Retinal pigment epithelial cell (primary cell): ENCODE measurements at regions not wholly inside any gene's neighbourhood (a gene's known extent, or its start where the extent isn't known, plus 50 kb on each side); places are given as distances from the start of the nearest gene placed in this dataset.

Experiments
- DNase-seq: peaks from one replicate; pipeline ENCODE4 v3.0.0-alpha.2; 2010; ENCODE audit warnings: low read depth
- H3K4me3 ChIP-seq: 2 replicates; pipeline ENCODE4 v1.5.1; 2011; ENCODE audit warnings: mild to moderate bottlenecking, low read length, control low read depth, moderate library complexity
- TF ChIP-seq, protein P1 (sequence below): conservative IDR thresholded peaks from 2 replicates; pipeline ENCODE4 v1.5.1; 2011; ENCODE audit warnings: low read depth, low read length, control low read depth, inconsistent platforms

DNA sequence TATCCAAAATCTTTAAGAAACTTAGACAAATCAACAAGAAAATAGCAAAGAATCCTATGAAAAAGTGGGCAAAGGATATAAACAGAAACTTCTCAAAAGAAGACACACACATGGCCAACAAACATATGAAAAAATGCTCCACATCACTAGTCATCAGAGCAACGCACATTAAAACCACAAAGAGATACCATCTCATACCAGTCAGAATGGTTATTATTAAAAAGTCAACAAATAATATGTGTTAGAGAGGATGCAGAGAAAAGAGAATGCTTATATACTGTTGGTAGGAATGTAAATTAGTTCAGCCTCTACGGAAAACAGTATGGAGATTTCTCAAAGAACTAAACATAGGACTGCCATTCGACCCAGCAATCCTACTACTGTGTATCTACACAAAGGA lies 212.0 kb upstream of the DTNBP1 start:
- no peak overlapping the region for H3K4me3 ChIP-seq
- TF ChIP-seq, protein P1, sequence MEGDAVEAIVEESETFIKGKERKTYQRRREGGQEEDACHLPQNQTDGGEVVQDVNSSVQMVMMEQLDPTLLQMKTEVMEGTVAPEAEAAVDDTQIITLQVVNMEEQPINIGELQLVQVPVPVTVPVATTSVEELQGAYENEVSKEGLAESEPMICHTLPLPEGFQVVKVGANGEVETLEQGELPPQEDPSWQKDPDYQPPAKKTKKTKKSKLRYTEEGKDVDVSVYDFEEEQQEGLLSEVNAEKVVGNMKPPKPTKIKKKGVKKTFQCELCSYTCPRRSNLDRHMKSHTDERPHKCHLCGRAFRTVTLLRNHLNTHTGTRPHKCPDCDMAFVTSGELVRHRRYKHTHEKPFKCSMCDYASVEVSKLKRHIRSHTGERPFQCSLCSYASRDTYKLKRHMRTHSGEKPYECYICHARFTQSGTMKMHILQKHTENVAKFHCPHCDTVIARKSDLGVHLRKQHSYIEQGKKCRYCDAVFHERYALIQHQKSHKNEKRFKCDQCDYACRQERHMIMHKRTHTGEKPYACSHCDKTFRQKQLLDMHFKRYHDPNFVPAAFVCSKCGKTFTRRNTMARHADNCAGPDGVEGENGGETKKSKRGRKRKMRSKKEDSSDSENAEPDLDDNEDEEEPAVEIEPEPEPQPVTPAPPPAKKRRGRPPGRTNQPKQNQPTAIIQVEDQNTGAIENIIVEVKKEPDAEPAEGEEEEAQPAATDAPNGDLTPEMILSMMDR, result no peak
- DNase-seq, result no peak

DNA sequence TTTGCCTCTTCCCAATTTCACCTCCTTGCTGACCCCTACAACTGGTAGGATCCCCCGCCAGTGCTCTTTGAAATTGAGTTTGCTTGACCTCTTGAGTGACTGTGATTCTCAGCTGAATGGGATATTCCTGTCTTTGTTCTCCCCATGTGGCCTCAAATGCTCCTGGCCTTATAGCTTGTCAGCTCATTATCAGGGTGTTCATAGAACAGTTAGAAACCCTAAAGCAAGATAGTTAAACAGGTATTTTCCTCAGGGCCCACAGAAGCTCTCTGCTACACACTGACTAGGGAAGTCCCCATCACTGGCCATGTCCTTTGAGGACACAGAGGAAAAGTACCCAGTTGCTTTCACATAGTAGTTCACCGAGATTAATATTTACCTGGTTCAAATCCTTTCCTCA lies 211.5 kb upstream of the DTNBP1 start:
- TF ChIP-seq, protein P1, result no peak
- no peak overlapping the region for H3K4me3 ChIP-seq
- no peak for DNase-seq

DNA sequence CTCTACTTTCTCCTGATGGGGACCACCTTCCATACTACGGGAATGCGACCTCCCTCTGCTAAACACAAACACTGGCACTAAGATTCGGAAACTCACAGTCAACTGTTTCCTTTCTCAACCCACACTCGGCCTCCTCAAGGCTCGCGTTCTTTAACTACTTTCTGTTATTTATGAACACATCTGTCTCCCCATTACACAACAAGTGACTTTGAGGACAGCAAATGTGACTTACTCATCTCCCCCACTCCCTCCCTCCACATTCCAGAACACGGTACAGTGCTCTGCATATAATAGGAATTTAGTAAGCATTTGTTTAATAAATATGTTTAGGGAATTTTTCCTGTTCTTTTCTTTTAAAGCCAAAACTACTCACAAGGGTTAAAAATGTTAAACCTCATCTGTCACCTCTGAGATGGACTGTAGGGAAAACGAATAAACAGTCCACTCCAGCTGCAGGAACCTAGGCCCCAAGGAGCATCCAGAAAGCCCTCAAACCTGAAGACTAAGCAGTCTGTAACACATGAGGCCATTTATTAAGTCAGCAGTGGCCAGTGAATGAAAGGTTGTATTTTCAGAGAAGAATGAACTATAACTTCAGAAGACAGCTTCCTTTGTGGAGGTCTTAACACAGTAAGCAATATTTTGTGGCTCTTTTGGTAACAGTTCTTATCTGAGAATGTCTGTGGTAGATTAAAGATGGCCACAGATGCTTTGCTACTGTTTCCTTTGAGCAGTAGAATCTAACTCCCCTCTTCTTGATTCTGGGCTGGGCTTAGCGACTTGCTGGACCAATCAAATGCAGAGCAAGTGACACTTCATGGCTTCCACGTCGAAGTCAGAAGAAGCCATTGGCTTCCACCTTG lies 209.6 kb upstream of the DTNBP1 start:
- no peak overlapping the region for H3K4me3 ChIP-seq
- TF ChIP-seq, protein P1, result no peak
- DNase-seq, result no peak

DNA sequence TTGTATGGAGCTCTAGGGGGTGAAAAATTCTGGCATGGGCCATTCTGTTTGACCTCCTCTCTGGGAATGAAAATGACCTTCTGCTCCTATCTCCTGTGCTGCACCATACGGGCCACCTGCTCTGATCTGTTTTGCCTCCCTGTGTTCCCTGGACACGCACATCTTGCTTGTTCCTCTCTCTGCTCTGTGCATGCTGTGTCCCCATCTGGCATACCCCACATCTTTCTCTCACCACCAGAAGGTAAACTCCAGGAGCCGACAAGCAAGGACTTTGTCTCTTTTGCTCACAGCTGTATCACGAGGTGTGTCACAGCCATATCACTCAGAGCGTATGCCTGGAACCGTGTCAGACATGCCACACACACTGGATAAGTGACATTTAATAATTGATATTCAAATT lies 208.4 kb upstream of the DTNBP1 start:
- TF ChIP-seq, protein P1, result no peak
- no peak overlapping the region for H3K4me3 ChIP-seq
- DNase-seq, result no peak

DNA sequence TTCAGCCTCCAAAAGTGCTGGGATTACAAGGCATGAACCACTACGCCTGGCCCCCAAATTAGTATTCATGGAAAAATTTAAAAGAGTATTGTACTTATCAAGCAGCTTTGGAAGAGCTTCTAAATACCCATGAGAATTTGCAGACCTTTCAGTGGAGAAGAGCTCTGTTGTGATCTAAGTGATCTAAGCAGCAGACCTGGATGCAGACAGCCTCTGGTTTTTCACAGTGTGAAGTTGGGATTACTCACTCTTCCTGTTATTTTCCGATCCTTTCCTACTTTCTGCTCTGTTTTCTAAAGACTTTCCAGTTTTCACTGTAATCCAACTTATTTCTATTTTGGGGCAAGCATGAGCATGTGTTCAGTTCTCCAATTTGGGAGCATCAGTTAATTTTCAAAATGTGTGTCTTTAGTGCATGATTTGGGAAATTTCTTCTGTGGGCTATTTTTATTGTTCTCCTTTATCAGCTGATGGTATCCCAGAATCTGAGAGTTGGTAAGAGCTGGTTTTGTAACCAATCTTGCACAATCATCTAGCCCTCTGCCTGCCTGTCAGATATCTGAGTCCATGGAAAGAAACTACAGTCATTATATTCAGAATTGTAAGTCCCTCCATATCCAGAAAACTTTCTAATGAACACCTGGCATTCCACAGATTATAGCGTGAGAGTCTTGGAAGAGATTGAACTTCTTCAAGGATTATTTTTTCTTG lies 207.7 kb upstream of the DTNBP1 start:
- DNase-seq, result no peak
- TF ChIP-seq, protein P1, result no peak

DNA sequence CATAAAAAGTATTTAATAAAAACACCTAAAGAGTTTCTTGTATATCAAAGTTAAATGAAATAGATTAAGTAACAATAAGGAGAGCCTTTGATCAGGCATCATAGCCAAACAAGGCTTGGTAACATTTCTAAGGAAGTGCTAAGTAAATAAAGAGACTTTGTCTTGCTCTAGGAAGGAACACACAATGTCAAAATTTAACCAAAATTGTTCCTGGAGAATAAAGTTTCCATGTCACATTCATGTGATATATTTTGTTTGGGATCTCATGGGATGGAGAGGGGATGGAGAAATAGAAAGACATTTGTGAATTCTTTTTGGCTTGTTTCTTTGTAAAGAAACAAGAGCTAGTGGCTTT lies 201.9 kb upstream of the DTNBP1 start:
- H3K4me3 ChIP-seq, result no peak overlapping the region
- no peak for DNase-seq
- TF ChIP-seq, protein P1, result no peak

More for the DNA sequence above, 207.7 kb upstream of the DTNBP1 start:
- H3K4me3 ChIP-seq, result no peak overlapping the region
